GM23248 (cell line): ENCODE measurements at regions not wholly inside any gene's neighbourhood (a gene's known extent, or its start where the extent isn't known, plus 50 kb on each side); places are given as distances from the start of the nearest gene placed in this dataset.

ENCODE experiments used
- EZH2 ChIP-seq: fragments of 200-600 bp; sonication (generic); IDR thresholded peaks from 2 replicates; pipeline ENCODE4 v1.6.1; 2018; ENCODE audit warnings: antibody characterized with exemption, mild to moderate bottlenecking; ENCODE audit not compliant: insufficient read depth, poor library complexity, severe bottlenecking
- EZH2phosphoT487 ChIP-seq: fragments of 200-600 bp; sonication (generic); IDR thresholded peaks from 2 replicates; pipeline ENCODE4 v1.6.1; 2018; ENCODE audit warnings: antibody characterized with exemption, moderate library complexity, mild to moderate bottlenecking, low read depth; ENCODE audit not compliant: insufficient read depth

- TF ChIP-seq EZH2phosphoT487, result no peak
- TF ChIP-seq EZH2, result no peak
Measured at GRCh38 chr20:19929481-19930145, 87.5 kb upstream of the NAA20 start.
